Fibroblast of peridontal ligament (primary cell): ENCODE measurements at regions not wholly inside any gene's neighbourhood (a gene's known extent, or its start where the extent isn't known, plus 50 kb on each side); places are given as distances from the start of the nearest gene placed in this dataset.
A peak's percentile ranks its signal among the peaks of the same experiment; 100 is the strongest.
"Not testable (repeated sequence)": the region's sequence is repeated elsewhere in the genome, so short reads cannot be mapped to it uniquely, and the experiment has no call there.

Experiments used
- DNase-seq: peaks from one replicate; pipeline ENCODE4 v3.0.0-alpha.2; 2010; ENCODE audit errors: extremely low read depth

DNA sequence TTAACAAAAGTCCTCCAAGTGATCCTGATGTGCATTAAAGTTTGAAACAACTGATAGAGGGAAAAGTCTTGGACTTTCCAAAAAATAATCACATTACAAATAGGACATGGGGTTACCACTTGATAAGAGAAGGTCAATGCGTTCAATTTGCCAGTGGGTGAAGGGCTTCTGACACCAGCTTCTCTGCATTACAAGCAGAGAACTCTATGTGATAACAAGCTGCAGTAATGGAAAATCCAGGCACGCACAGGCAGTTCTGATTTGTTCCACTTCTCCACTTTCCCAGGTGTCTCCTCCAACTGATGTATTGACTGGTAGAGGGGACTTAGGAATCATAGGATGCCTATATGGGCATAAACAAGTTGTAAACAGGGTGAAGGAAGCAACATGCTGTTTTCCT is 234.0 kb upstream of the MGAT5 start:
- no peak for DNase-seq

DNA sequence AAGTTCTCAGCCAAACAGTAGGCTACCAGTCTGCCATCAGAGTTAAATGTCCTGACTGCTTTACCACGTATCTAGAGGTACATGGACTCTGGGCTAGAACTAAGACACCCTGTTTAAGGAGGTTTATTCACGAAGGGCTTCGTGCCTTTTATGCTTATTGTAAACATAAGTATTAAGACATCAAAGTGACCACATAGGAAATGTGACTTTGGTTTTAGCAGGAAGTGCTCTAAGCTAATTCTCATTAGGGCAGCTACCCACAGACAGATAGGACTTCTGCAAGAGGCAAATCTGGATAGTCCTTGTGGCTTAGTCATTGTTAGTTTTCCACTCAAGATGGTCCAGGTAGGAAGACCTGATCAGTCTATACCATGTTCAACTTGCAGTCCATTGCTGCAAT is 233.3 kb upstream of the MGAT5 start:
- DNase-seq, result no peak

DNA sequence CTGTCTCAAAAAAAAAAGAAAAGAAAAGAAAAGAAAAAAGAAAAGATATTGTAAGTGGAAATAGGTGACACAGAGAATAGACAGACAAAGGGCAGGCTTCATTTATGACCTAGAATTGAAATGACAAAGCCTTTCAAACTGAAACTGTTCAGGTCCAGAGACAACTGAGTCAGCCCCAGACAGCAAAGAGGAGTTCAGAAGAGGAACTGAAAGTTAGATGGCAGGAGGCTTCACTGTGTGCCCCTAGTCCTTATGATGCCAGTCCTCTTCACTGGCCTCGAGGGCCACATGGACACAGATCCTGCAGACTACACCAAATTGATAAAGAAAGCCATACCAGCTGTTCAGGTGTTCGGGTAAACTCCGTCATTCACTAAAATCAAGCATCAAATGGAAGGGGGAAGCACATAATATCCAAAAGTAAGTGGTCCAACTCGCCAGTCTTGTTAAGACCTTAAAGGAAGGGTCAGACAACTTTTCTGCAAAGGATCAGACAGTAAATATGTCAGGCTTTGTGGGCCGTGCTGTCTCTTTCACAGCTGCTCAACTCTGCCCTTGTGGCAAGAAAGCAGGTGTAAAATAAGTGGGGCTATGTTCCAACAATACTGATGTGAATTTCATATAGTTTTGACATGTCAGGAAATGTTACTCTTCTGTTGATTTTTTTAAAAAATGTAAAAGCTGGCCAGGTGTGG is 231.9 kb upstream of the MGAT5 start:
- DNase-seq, result no peak

DNA sequence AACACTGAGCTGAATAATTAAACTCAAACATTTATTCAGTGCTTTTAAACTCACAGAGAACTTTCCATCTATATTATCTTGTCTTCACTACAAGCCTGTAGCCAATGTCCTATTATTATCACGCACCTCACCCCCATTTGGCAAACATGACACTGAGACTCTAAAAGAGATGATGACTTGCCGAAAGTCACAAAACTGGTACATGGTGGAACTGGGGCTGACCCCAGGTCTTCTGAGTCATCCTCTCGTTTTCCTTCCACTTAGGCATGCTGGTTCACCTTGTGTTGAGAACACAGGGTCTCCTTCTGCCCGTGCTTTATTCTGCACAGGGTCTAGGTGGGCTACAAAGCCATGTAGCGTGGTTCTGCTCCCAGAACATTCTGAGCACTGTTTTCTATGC is 230.0 kb upstream of the MGAT5 start:
- DNase-seq, result no peak

DNA sequence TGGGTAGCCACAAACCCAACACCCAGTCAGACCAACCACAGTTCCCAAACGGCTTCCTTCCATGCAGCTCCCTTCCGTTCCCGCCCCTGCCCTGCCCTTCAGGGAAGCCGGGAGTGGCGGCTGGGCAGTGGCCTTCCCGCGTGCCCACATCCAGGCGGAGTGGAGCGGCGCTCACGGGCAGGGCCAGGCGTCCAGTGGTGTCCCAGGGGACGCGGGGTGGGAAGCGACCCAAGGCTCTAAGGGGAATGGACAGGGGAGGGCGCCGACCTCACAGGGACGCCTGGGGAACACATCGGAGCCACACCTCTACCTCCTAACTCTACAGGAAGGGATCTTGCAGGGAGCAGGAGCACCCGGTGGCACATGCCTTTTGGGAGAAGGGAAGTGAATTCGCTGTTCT is 225.9 kb upstream of the MGAT5 start:
- no peak for DNase-seq

DNA sequence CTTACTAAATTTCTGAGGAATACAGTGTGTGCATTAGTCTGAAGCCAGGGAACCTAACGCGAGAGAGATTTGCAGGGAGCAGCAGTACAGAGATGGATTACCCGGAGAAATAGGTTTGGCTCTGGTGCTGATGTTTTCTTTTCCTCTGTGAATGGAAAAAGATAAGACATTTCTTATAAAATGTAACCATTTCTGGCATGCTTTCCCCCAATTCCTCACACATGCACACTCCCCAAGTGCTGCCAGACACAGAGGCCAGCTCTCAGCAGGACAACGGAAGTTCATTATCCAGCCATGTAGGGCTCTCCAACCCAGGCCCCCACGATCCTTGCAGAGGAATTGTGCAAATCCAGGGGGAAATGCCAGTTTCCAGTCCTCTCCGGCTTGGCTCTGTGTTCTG is 224.5 kb upstream of the MGAT5 start:
- no peak for DNase-seq

DNA sequence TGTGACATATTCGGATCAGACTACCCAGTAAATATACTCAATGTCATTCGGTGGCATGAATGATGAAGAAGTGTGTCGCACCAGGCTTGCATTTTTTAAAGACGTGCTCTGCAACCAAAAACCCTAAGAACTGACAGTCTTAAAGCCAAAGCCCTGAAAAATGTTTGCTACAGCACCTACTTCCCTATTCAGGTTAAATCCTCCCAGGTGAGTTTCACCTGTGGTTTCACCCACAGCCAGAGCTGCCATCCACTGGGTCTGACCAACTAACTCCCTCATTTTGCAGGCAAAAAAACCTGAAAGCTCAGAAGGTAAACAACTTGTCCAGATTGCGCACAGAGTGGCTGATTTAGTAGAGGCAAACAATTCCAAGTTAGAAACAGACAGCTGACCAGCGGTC is 222.3 kb upstream of the MGAT5 start:
- DNase-seq, result no peak

DNA sequence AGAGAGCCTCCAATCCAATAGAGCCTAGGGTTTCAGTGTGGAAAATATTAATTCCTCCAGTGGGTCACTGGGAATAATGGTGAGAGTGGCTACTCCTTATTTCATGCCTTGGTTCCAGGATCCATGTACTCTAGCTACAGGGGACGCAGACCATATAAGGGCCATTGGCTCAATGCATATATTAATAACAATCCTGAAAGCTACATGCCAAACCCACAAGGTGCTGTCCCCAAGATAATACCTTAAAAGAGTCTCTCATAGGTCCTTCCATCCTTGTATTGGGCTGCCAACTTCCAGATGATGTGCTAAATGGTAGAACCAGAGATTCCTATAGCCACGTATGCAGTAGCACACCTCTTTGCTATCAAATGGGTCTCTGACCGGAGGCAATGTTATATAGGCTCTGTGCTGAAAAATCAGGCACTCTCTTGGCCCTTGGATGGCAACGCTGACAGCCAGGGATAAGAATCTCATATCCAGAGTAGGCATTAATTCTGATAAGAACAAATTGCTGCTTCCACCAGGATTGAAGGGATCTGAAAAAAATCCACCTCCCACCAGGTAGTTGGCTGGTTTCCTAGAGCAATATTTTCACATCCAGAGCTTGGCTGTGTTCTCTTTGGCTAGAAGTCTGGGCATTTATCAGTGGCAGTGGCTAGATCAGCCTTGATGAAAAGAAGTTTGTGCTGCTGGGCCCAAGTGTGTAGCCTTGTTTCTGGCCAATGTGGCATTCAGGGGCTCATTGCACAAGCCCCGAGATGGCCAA is 218.1 kb upstream of the MGAT5 start:
- no peak for DNase-seq

DNA sequence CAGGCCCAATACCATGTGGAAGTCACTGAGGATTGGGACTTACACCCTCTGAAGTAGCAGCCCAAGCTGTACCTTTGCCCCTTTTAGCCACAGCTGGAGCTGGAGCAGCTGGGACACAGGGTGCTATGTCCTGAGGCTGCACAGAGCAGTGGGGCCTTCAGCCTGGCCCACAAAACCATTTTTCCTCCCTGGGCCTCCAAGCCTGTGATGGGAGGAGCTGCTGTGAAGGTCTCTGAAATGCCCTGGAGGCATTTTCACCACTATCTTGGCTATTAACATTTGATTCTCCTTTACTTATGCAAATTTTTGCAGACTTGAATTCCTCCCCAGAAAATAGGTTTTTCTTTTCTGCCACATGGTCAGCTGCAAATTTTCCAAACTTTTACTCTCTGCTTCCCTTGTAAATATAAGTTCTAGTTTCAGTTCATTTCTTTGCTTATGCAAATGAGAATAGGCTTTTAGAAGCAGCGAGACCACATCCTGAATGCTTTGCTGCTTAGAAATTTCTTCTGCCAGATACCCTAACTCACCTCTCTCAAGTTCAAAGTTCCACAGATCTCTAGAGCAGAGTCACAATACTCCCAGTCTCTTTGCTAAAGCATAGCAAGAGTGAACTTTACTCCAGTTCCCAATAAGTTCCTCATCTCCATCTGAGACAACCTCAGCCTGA is 213.8 kb upstream of the MGAT5 start:
- DNase-seq, result no peak

DNA sequence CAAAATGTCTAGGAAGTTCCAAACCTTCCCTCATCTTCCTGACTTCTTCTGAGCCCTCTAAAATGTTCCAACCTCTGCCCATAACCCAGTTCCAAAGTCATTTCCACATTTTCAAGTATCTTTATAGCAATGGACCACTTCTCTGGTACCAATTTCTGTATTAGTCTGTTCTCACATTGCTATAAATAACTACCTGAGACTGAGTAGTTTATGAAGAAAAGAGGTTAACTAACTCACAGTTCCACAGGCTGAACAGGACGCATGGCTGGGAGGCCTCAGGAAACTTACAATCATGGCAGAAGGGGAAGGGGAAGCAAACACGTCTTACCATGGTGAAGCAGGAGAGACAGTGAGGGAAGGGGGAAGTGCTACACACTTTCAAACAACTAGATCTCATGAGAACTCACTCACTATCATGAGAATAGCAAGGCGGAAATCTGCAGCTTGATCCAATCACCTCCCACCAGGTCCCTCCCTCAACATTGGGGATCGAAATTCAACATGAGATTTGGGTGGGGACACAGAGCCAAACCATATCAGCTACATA is 213.2 kb upstream of the MGAT5 start:
- not testable (repeated sequence) for DNase-seq

DNA sequence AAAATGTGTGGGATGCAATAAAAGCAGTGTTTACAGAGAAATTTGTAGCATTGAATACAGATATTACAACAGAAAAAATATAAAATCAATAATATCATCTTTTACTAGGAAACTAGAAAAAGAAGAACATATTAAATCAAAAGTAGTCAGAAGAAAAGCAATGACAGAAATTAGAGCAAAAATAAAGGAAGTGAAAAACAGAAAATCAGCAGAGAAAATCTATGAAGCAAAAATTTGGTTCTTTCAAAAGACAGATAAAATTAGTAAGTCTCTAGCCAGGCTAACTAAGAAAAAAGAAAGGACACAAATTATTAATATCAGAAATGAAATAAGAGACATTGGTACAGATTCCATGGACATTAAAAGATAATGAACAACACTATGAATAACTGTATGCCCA is 212.0 kb upstream of the MGAT5 start:
- no peak for DNase-seq

DNA sequence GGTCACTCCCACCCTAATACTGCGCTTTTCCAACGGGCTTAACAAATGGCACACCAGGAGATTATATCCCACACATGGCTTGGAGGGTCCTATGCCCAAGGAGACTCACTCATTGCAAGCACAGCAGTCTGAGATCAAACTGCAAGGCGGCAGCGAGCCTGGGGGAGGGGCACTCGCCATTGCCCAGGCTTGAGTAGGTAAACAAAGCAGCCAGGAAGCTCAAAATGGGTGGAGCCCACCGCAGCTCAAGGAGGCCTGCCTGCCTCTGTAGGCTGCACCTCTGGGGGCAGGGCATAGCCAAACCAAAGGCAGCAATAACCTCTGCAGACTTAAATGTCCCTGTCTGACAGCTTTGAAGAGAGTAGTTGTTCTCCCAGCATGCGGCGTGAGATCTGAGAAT is 210.8 kb upstream of the MGAT5 start:
- DNase-seq, result not testable (repeated sequence)

DNA sequence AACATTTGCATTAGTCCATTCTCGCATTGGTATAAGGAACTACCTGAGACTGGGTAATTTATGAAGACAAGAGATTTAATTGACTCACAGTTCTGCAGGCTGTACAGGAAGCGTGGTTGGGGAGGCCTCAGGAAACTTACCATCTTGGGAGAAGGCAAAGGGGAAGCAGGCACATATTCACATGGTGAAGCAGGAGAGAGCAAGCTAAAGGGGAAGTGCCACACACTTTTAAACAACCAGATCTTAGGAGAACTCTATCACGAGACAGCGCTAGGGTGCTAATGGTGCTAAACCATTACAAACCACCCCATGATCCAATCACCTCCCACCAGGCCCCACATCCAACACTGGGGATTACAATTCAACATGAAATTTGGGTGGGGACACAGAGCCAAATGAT is 201.7 kb upstream of the MGAT5 start:
- DNase-seq, result no peak

DNA sequence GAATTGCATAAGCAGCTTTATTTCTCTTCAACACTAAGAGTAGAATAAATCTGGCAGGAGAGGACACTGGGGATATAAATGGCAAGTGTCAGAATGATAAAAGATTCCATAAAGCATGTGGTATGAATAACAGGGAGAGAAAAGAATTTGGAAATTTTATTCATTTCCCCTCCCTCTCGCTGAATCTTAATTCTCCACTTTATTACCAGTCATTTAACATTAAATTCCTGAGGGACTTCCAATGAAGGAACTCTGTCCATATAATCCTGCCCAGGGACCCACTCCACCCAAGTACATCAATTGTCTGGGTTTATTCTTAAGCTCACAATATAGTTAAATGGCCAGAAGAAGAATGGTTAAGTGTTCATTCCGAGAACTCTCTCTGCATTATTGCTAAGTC is 197.7 kb upstream of the MGAT5 start:
- no peak for DNase-seq

DNA sequence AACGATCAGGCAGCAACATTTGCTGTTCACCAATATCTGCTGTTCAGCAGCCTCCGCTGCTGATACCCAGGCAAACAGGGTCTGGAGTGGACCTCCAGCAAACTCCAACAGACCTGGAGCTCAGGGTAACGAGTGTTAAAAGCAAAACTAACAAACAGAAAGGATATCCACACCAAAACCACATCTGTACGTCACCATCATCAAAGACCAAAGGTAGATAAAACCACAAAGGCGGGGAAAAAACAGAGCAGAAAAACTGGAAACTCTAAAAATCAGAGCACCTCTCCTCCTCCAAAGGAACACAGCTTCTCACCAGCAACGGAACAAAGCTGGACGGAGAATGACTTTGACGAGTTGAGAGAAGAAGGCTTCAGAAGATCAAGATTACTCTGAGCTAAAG is 192.8 kb upstream of the MGAT5 start:
- DNase-seq, result not testable (repeated sequence)

DNA sequence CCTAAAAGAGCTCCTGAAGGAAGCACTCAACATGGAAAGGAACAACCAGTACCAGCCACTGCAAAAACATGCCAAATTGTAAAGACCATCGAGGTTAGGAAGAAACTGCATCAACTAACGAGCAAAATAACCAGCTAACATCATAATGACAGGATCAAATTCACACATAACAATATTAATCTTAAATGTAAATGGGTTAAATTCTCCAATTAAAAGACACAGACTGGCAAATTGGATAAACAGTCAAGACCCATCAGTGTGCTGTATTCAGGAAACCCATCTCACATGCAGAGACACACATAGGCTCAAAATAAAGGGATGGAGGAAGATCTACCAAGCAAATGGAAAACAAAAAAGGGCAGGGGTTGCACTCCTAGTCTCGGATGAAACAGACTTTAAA is 191.6 kb upstream of the MGAT5 start:
- not testable (repeated sequence) for DNase-seq

DNA sequence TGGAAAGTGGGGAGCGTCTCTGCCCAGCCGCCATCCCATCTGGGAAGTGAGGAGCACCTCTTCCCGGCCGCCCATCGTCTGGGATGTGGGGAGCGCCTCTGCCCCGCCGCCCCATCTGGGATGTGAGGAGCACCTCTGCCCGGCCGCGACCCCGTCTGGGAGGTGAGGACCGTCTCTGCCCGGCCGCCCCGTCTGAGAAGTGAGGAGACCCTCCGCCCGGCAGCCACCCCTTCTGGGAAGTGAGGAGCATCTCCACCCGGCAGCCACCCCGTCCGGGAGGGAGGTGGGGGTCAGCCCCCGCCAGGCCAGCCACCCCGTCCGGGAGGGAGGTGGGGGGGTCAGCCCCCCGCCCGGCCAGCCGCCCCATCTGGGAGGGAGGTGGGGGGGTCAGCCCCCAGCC is 190.0 kb upstream of the MGAT5 start:
- DNase-seq, result not testable (repeated sequence)

DNA sequence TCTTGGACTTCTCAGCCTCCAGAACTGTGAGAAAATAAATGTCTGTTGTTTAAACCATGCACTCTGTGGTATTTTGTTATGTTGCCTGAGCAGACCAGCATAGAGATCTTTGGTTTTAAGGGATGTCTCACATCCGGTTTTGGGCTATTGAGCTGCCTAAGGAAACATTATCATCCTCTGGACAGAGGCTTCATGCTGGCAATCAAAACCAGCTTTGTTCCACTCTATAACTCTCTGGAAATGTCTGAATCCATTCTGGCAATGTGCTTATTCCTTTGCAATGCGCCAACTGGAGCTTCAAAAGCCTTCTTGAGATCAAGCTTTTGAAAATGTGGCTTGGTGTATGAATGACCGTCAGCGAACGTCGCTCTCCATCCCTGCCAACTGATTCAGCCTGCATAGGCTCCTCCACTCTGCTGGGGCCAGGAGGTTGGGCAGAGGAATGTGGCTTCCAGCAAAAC is 183.6 kb upstream of the MGAT5 start:
- DNase-seq, result peak; percentile 24

DNA sequence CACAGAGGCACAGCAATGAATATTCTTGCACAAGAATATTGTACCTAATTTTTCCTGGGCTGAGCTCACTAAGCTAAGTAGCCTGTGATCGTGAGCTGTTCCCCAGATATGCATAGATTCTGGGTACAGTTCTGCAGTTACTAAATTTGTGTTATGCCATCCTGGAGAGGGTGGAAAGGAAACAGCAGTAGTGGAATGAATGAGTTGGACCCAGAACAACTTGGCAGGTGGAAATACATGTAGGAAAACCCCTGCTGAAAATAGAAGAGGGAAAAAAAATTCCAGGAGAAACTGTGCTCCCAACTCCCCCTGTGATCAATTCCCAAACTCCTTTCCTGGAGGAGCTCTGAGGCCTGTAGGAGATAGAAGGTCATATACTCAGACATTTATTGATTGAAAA is 181.5 kb upstream of the MGAT5 start:
- no peak for DNase-seq

DNA sequence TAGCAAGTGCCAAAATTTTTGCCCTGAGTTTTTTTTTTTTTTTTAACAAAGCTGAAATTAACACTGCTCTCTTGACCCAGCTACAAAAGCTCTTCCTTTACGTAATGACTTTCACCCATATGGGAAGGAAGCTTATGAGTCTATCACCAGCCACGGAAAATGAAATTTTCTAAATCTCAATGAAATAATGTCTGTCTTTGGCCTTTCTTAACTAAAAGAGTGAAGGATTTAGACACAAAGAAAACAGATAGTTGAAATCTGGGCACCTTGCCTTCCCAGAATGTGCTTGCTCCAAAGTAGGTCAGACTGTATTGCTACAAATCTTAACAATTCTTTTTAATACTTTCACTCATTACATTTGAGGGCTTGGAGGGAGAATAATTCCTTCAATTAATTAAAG is 180.8 kb upstream of the MGAT5 start:
- peak; percentile 13 for DNase-seq

DNA sequence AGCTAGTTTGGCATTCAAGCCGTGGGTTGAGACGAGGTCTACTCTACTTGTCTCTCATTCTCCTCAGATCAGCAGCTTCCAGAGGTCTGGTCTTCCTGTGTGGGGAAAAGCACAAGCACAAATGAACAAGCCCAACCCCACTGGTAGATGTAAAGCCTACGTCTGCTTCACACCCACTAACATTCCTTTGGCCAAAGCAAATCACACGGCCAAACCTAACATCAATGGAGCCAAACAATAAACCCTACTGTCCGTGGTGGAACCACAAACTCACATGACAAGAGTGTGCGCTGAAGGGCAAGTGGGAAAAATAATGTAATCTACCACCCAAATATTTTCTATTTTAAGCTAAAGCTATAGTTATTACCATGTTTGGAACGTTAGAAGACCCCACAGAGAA is 179.3 kb upstream of the MGAT5 start:
- no peak for DNase-seq

DNA sequence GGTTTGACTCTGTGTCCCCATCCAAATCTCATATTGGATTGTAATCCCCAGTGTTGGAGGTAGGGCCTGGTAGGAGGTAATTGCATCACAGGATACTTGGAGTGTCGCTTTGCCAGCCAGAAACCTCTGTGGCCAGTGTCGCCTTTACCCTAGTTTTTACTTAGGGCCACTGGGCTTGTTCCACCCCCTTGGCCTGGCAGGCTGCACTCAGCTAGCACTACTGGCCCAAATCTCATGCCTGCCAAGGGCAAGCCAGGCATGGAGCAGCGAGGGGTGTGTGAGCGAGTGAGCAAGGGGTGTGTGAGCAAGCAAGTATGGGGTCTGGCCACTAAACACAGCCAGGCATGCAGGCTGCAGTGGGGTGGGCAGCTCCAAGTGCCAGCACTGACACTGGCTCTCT is 178.7 kb upstream of the MGAT5 start:
- DNase-seq, result no peak

DNA sequence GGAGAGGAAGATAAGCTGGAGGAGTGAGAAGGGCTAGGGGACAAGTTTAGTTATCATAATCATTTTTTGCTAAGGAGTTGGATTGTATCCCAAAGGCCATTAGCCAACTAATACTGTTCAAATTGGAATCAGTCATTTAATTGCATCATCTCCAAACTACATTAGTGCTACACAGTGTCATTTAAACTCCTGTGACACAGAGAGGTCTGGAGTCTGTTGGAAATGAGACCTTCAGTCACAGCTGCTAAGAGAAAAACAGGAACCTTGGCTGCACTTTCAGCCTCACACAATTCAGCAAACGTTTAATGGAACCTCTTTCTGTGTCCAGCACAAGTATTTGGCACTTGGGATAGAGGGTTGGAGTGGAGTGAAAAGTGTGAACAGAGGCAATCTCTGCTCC is 175.5 kb upstream of the MGAT5 start:
- no peak for DNase-seq
